CD4-positive, alpha-beta T cell treated with Interleukin-17A for 1 hour (primary cell): ENCODE measurements at regions not wholly inside any gene's neighbourhood (a gene's known extent, or its start where the extent isn't known, plus 50 kb on each side); places are given as distances from the start of the nearest gene placed in this dataset.

Experiments
- DNase-seq: peaks from one replicate; pipeline ENCODE4 v3.0.0-alpha.2; 2020

DNA sequence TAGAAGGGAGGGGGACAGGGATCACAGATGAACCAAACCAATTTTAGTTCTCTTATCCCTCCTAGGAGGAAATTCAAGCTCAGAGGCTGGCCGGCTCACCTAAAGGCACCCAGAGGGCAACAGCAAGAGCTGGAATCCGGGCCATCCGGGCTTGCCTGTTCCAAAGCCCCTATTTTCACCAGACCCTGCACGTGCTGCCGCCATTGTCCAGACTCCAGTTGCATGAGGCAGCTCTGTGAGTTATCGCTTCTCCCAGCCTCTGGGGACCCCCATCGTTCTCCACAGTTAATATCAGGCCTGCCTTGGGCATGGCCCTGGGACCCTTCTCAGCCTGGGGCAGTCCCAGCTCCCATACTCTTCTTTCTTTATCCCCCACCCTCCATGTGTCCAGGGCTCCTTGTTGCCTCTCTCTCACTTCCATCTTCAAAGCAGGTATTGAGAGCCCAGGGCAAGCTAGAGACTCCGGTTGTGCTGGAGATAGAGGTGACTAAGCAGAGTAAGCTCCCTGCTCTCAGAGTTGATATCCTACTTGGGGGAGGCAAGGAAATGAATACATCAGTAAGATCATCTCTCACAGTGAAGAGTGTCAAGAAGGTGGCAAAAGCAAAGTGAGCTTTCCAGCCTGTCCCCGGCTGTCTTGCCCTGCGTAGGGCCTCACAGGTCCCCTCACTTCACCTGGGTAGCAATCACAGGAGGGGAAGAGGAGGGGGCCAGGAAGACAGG is 322.8 kb downstream of the UACA start:
- no peak for DNase-seq

- no peak for DNase-seq
Measured at GRCh38 chr15:70439880-70440279, 323.5 kb downstream of the UACA start.

DNA sequence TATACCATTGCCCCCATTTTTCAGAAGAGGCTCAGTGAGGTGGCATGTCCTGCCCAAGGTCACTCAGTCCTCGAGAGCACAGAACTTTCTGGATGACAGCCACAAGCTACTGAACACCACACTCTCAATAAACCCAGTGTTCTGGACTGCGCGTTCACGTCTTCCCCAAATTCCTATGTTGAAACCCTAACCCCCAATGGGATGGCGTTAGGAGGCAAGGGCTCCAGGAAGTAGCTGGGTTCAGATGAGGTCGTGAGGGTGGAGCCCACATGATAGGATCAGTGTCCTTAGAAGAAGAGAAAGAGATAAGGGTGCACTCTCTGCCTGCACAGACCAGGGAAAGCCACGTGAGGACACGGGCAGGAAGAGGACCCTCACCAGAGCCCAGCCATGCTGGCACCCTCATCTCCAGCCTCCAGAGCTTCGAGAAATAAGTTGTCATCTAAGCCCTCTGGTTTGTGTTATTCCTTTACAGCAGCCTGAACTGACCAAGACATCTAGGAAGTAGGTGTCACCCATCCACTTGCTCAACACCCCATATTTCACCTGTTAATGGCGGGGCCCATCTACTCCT is 324.0 kb downstream of the UACA start:
- no peak for DNase-seq

GRCh38 chr15:70438776-70439175 is 324.6 kb downstream of the UACA start:
- DNase-seq, result no peak

- no peak for DNase-seq
Measured at GRCh38 chr15:70437882-70438451, 325.4 kb downstream of the UACA start.

DNA sequence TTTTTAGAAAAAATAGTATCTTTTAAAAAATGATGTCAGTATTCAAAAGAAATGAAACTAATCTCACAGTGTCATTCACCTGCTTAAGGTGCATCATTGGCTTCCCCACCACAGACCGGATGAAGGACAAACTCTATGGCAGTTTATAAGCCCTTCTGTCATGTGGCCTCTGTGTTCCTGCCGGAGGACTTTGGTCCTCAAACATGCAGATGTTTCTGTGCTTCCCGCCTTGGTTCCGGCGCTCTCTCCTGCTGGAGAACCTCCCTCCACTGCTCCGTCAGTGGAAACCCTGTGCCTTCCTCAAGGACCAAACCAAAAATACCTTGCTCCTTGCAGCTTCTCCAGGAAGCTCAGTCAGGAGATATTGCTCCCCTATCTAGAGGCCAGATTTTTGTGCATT is 326.3 kb downstream of the UACA start:
- DNase-seq, result no peak

DNA sequence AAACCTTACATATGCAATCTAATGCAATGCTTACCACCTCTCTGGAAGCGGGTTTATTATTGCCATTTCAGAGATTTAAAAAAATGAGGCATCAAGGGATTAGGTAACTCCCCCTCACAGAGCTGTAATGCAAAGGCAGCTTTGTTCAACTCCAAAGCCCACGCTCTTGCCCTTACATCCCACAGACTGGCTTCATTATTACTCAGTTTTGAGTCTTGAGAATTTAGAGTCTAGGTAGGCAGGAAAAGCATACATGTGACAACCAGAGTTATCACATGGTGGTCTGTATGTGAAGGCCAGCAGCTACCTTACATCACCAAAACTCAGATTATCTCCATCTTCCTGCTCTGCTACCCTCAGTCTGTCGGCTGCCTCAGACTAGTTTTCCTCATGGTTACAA is 326.9 kb downstream of the UACA start:
- no peak for DNase-seq

DNA sequence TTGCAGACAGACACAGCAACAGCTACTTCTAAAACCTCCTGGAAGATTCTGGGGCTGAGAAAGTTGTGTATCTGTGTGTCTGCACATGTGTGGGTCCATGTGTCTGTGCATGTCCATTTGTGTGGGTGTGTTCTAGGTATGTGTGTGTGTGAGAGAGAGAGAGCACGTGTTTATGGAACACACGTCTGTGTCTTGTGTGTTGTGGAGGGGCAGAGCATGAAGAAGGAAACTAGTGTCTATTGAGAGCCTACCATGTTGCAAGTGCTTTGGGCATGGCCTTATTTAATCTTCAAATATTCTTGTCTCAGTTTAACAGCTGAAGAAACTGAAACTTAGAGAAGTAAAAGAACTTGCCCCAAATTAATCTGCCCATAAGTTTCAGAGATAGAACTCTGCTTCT is 327.5 kb downstream of the UACA start:
- DNase-seq, result no peak

- no peak for DNase-seq
Measured at GRCh38 chr15:70435369-70435768, 328.0 kb downstream of the UACA start.

DNA sequence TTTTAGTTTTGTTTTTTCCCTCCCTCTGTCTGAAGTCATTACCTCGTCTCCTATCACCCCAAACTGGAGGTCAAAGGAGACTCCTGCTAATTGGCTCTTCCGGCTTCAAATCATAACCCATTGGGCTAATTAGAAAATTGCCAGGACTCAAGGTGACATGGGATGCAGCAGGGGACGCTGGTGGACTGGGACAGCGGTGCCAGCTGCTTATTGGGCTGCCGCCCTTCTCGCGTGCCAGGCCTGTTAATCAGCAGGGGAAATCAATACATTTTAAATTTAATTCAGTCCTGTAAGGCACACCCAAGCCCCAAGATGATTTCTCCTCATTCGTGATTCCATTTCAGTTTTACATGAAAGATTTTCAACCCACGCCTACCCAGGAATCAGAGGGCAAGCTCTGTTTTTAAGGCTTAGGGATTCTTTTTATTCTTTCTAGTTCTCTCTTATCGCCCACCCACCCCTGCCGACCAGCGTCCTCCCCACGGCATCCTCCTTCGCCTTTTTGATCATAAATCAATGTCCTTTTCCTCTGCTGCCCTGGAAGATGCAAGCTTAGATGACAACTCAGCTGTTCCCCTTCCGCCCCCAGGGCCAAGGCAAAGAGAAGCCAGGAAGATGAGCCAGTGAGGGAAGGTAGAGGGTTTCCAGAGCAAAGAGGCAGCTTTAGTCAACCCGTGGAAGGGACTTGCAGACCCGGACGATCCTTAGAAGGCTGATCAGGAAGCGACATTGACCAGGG is 329.6 kb downstream of the UACA start:
- DNase-seq, result no peak

GRCh38 chr15:70432924-70433495 is 330.3 kb downstream of the UACA start:
- no peak for DNase-seq

GRCh38 chr15:70431854-70432253 is 331.5 kb downstream of the UACA start:
- DNase-seq, result no peak

GRCh38 chr15:70430069-70430468 is 332.4 kb upstream of the TLE3 start:
- no peak for DNase-seq

DNA sequence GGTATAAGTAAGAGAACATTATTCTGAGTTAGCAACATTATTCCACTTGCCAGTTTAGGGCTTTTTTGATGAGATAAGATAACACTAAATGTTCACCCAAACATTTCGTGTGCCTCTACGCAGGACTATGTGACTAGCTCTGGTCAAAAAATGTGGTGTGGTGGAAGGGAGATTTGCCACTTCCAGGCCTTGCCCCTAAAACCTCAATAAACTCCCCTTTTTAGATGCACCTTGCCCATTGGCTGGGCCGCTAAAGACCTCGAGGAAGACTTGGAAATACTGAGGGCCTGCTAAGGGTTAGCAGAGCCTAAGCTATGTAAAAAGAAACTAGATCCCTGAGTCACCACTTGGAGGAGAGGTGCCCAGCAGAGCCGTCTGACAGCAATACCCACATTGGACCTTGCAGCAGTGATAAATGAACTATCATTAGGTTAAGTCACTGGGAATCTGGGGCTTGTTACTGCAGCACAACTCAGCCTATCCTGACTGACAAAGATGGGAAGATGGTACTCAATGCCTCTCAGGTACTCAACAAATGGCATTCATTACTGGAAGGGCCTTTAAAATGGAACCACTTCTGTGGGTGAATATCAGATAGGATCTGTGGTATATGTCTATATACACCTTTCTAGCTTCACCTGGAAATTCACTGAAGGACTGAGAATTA is 331.5 kb upstream of the TLE3 start:
- no peak for DNase-seq

DNA sequence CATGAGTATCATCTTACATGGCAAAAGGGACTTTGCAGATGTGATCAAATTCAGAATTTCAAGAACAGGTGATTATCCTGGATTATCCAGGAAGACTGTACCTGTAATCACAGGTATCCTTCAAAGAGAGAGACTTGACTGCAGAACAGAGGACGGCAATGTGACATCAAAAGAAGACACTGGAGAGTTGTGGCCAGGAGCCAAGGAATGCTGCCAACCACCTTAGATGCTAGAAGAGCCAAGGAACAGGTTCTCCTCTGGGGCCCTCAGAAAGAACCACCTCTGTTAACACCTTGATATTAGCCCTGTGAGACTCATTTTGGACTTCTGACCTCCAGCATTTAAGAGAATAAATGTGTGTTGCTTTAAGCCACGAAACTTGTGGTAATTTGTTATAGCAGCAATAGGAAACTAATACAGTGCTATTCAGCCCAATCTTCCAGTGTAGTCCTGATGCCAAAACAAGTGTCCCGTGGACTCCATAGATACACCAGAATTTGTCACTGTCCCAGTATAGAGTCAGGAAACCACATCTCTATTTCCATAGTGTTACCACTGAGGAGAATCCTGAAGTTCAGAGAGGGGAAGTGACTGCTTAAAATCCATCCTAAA is 330.6 kb upstream of the TLE3 start:
- DNase-seq, result no peak

- DNase-seq, result no peak
Measured at GRCh38 chr15:70427167-70428120, 329.7 kb upstream of the TLE3 start.

DNA sequence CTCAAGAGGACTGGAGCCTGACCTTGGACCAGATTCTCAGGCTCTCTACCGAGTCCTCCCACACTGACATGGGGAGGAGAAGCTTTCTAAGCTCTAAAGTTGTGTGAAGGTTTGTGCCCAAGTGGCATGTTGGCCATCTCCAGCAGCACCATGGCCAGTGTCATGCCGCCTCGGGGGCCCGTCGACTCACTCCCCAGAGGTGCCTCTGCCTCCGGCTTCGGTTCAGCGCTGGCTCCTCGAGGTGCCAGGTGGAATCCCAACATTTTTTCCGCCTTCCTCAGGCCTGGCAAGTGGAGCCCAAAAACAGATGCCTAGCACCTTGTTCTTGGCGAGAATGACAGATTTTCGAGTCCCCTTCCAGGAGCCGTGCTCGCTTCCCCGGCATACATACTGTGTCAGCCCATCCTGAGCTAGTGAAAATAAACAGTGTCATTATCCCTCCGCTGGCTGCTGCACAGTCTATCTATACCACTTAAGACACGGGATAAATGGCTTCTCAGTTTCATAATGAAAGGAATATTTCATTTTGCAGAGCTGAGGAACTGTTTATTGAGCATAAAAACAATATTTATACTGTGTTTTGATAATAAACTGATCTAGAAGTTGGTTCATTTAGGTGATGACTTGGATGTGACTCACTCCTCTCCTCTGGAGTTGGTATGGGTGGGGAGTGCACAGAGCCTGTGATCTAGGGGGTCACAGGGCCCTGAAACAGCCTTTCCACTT is 328.5 kb upstream of the TLE3 start:
- DNase-seq, result no peak

- peak; percentile 7 for DNase-seq
Measured at GRCh38 chr15:70424937-70425411, 327.3 kb upstream of the TLE3 start.

DNA sequence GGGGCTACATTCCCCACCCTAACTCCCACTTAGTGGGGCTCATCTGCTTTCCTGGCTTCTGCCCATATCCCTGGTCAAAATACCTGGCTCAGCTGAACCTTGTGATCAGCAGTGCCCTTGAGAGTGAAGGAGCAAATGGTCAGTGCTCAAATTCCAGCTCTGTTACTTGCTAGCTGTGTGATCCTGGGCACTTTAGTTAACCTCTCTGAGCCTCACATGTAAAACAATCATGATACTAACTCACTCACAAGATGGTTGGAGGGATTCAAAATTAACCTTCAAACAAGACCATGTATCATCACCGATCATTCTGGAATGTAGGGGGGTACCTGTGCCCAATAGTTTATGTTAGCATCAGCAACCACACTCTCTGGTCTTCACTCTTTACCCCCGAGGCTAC is 325.6 kb upstream of the TLE3 start:
- DNase-seq, result no peak

GRCh38 chr15:70422342-70422741 is 324.6 kb upstream of the TLE3 start:
- DNase-seq, result no peak
